K562 (cell line): ENCODE measurements at regions not wholly inside any gene's neighbourhood (a gene's known extent, or its start where the extent isn't known, plus 50 kb on each side); places are given as distances from the start of the nearest gene placed in this dataset.

Experiments
- ATAC-seq: fragments of 200-7000 bp; cut with Tn5 transposase; 3 replicates; pipeline ENCODE4 v1.9.1; 2020; ENCODE audit warnings: moderate library complexity
- BruUV-seq: library from RNA; stranded (reverse); fragments of 400-500 nt; replicated peaks from 2 replicates; lab custom pipeline; 2021; lab: Mats Ljungman, UMichigan
- CTCF ChIA-PET: fragments of 300-600 bp; formaldehyde crosslinking; extraction: SDS; loops from one replicate; lab custom pipeline; 2021; ENCODE audit warnings: low intra/inter-chr PET ratio; lab: Yijun Ruan, JAX
- POLR2A ChIA-PET: fragments of 300-600, 350-650 bp; sonication (Branson Sonifier 250); formaldehyde crosslinking; extraction: SDS; loops from one replicate; lab custom pipeline; 2021; ENCODE audit warnings: antibody characterized with exemption, inconsistent platforms; lab: Yijun Ruan, JAX
- DNase-seq, 4 experiments: peaks; one replicate each; pipeline versions ENCODE4 v3.0.0 to v3.0.0-alpha.2; 2011 to 2018; ENCODE audit warnings: low spot score in 3 of 4, mixed read lengths in 3 of 4; ENCODE audit errors: extremely low read depth in 1 of 4
- FAIRE-seq: peaks from 2 replicates; lab custom pipeline; 2011; peaks lifted over from hg19 to GRCh38; lab: Jason Lieb, UNC
- H2AFZ ChIP-seq: 2 replicates; pipeline ENCODE4 v1.6.0; 2011; ENCODE audit warnings: low read depth, low read length, control low read depth, inconsistent platforms
- H3K27ac ChIP-seq: fragments of 200-600 bp; 3 replicates; pipeline ENCODE4 v1.8.0; 2011; ENCODE audit warnings: low read depth, mild to moderate bottlenecking, control low read depth, inconsistent platforms, low read length, moderate library complexity, mixed read lengths; ENCODE audit errors: extremely low read depth
- H3K27me3 ChIP-seq, 2 experiments: fragments of 300-600 bp in 1 of 2; 2 replicates in 1 of 2; 3 replicates in 1 of 2; pipeline versions ENCODE4 v1.6.0 to v1.8.0; 2011; ENCODE audit warnings: inconsistent platforms in 2 of 2, low read length in 2 of 2, mild to moderate bottlenecking in 1 of 2, mixed read lengths in 1 of 2, moderate library complexity in 1 of 2; ENCODE audit not compliant: control insufficient read depth in 2 of 2, insufficient read depth in 2 of 2
- H3K36me3 ChIP-seq: fragments of 300-600 bp; 3 replicates; pipeline ENCODE4 v1.8.0; 2011; ENCODE audit warnings: mild to moderate bottlenecking, low read length, inconsistent platforms; ENCODE audit not compliant: control insufficient read depth, insufficient read depth
- H3K4me1 ChIP-seq, 2 experiments: fragments of 200-600 bp in 1 of 2; replicated peaks in 1 of 2; 2 replicates in 1 of 2; 3 replicates in 1 of 2; pipeline versions ENCODE4 v1.5.1 to v1.8.0; 2011; ENCODE audit warnings: inconsistent platforms in 2 of 2, low read length in 2 of 2, mild to moderate bottlenecking in 1 of 2, mixed read lengths in 1 of 2, moderate library complexity in 1 of 2; ENCODE audit not compliant: control insufficient read depth in 2 of 2, insufficient read depth in 2 of 2
- H3K4me2 ChIP-seq: 2 replicates; pipeline ENCODE4 v1.6.1; 2011; ENCODE audit warnings: low read length, control low read depth, inconsistent platforms, mixed read lengths; ENCODE audit not compliant: insufficient read depth
- H3K4me3 ChIP-seq: fragments of 200-600 bp; sonication (generic), shearing (Covaris generic); 2 replicates; pipeline ENCODE4 v1.5.1; 2016; ENCODE audit warnings: control low read depth, inconsistent platforms
- H3K79me2 ChIP-seq: fragments of 200-600 bp; 3 replicates; pipeline ENCODE4 v1.8.0; 2011; ENCODE audit warnings: low read length, inconsistent platforms; ENCODE audit not compliant: control insufficient read depth, insufficient read depth
- H3K9ac ChIP-seq, 2 experiments: 2 replicates each; pipeline versions ENCODE4 v1.6.0 to v1.6.1; 2011; ENCODE audit warnings: low read depth in 2 of 2, low read length in 2 of 2, control low read depth in 1 of 2, inconsistent platforms in 1 of 2, mild to moderate bottlenecking in 1 of 2, mixed read lengths in 1 of 2; ENCODE audit not compliant: insufficient read depth in 1 of 2
- H3K9me1 ChIP-seq: one replicate; pipeline ENCODE4 v1.6.0; 2011; ENCODE audit warnings: inconsistent platforms, mild to moderate bottlenecking, low read length, moderate library complexity; ENCODE audit not compliant: control insufficient read depth, insufficient read depth
- H3K9me3 ChIP-seq: replicated peaks from 2 replicates; pipeline ENCODE4 v1.5.1; 2011; ENCODE audit warnings: low read depth, low read length, inconsistent platforms; ENCODE audit not compliant: control insufficient read depth, insufficient read depth
- H4K20me1 ChIP-seq: replicated peaks from 2 replicates; pipeline ENCODE4 v1.6.1; 2011; ENCODE audit warnings: low read length, inconsistent platforms, mixed read lengths; ENCODE audit not compliant: control insufficient read depth, insufficient read depth
- CBX8 ChIP-seq: fragments of 200-600 bp; sonication (generic); IDR thresholded peaks from 2 replicates; pipeline ENCODE4 v1.6.1; 2012; ENCODE audit warnings: borderline replicate concordance, mixed run types, low read depth, mild to moderate bottlenecking, moderate library complexity, mixed read lengths, low read length, control low read depth, inconsistent platforms; ENCODE audit not compliant: poor library complexity, severe bottlenecking; ENCODE audit errors: extremely low read depth
- CHD2 ChIP-seq: IDR thresholded peaks from 2 replicates; pipeline ENCODE4 v1.6.1; 2011; ENCODE audit warnings: low read depth, low read length
- CREB1 ChIP-seq, 2 experiments: sonication (generic) in 1 of 2; formaldehyde crosslinking in 1 of 2; IDR thresholded peaks; 2 replicates each; pipeline versions ENCODE4 v1.6.1 to v1.8.0; 2012 to 2022; ENCODE audit warnings: inconsistent platforms in 1 of 2, mild to moderate bottlenecking in 1 of 2, missing genetic modification reagents in 1 of 2, moderate library complexity in 1 of 2
- FOSL1 ChIP-seq: fragments of 200-800 bp; sonication (Bioruptor generic); conservative IDR thresholded peaks from 2 replicates; pipeline ENCODE4 v1.6.1; 2016; ENCODE audit warnings: missing genetic modification characterization, missing compliant biosample characterization
- FOXA1 ChIP-seq: fragments of 450-650 bp; IDR thresholded peaks from 2 replicates; pipeline ENCODE4 v1.6.1; 2016; ENCODE audit warnings: mild to moderate bottlenecking, borderline replicate concordance
- GTF2B ChIP-seq: IDR thresholded peaks from 2 replicates; pipeline ENCODE4 v1.6.1; 2011; ENCODE audit not compliant: insufficient read length; ENCODE audit errors: extremely low read depth
- KDM4B ChIP-seq, 2 experiments: fragments of 450-650 bp in 1 of 2; sonication (generic) in 1 of 2; IDR thresholded peaks; 2 replicates each; pipeline ENCODE4 v1.6.1; 2016 to 2017; ENCODE audit warnings: borderline replicate concordance in 2 of 2, antibody characterized with exemption in 1 of 2, low read depth in 1 of 2, mild to moderate bottlenecking in 1 of 2
- MED1 ChIP-seq: sonication (generic); formaldehyde crosslinking; IDR thresholded peaks from 2 replicates; pipeline ENCODE4 v1.8.1; 2023; ENCODE audit warnings: missing genetic modification reagents, borderline replicate concordance
- NFATC3 ChIP-seq: fragments of 450-650 bp; IDR thresholded peaks from 2 replicates; pipeline ENCODE4 v1.6.1; 2017; ENCODE audit warnings: mild to moderate bottlenecking
- NFE2L1 ChIP-seq: fragments of 450-650 bp; IDR thresholded peaks from 2 replicates; pipeline ENCODE4 v1.6.1; 2016; ENCODE audit warnings: missing genetic modification characterization, low read depth, mild to moderate bottlenecking, missing compliant biosample characterization, moderate library complexity, borderline replicate concordance
- NR2C1 ChIP-seq, 2 experiments: fragments of 450-650 bp; IDR thresholded peaks; 2 replicates each; pipeline ENCODE4 v1.6.1; 2017; ENCODE audit warnings: mild to moderate bottlenecking in 2 of 2, antibody characterized with exemption in 1 of 2, inconsistent platforms in 1 of 2, missing compliant biosample characterization in 1 of 2, missing genetic modification characterization in 1 of 2
- NR2C2 ChIP-seq, 2 experiments: fragments of 200-800 bp in 1 of 2; sonication (Bioruptor generic) in 1 of 2; sonication (generic) in 1 of 2; formaldehyde crosslinking in 1 of 2; IDR thresholded peaks; 2 replicates each; pipeline versions ENCODE4 v1.6.1 to v1.8.0; 2016 to 2022; ENCODE audit warnings: mild to moderate bottlenecking in 1 of 2, missing compliant biosample characterization in 1 of 2, missing genetic modification characterization in 1 of 2, missing genetic modification reagents in 1 of 2
- ZNF398 ChIP-seq: fragments of 250-450 bp; sonication (Bioruptor Pico); IDR thresholded peaks from 2 replicates; pipeline ENCODE4 v1.8.0; 2021; ENCODE audit warnings: moderate library complexity, mild to moderate bottlenecking, inconsistent platforms
- ZNF431 ChIP-seq: sonication (generic); formaldehyde crosslinking; IDR thresholded peaks from 2 replicates; pipeline ENCODE4 v1.8.0; 2022; ENCODE audit warnings: mild to moderate bottlenecking, missing genetic modification reagents
- WGBS: fragments of 100-300 bp; shearing (Covaris generic); methylation state at CpG from one replicate; pipeline ENCODE4 v1.1.6; 2016; ENCODE audit warnings: low coverage, mixed read lengths; ENCODE audit not compliant: insufficient coverage; ENCODE audit errors: missing lambda C conversion rate; 5-methylcytosine and 5-hydroxymethylcytosine counted together
- in situ Hi-C: fragments of 300-500 bp; cut with MboI; formaldehyde crosslinking; loops from 4 replicates; pipeline ENCODE4 v1.15.0; 2018; ENCODE audit warnings: inconsistent platforms, mixed read lengths
- intact Hi-C: fragments of 100-400 bp; cut with micrococcal nuclease; formaldehyde crosslinking; loops from 2 replicates; pipeline ENCODE4 v1.14.2; 2022

DNA sequence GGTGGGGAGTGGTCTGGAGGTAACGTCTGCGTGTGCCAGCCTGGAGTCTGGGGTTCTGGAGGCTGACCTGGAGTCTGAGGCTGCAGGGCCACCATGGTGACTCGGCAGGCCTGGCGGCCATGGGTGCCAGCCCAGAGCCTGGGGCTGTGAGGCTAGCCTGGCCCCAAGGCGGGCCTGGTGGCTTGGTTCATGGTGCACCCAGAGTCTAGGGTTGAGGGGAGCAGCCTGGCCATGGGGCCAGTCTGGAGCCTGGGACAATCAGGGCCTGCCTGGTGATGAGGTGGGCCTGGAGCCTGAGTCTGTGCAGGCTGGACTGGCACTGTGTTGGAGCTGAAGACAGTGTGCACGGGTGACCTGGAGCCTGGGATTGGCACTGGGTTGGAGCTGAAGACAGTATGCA is 64.9 kb downstream of the CXorf49B start:
- no peaks in the 10 kb centered on the region for H3K9me1 ChIP-seq
- H3K27me3 ChIP-seq: peaks cover 0 to 17% of the 10 kb centered on the region in 2 experiments; a peak in 2 of 5 replicates
- ATAC-seq (no peak), DNase-seq (no peak), FAIRE-seq (no peak)
- H3K4me1 ChIP-seq: no peaks in the 10 kb centered on the region
- no peak overlapping the region for H3K4me2 ChIP-seq
- no peak overlapping the region for H3K9ac ChIP-seq
- 0% methylated on average over 3 of the region's 6 CpGs for WGBS
- ChIA-PET CTCF (no interaction called here), POLR2A (no interaction called here)
- intact Hi-C loops (no loop called here), in situ Hi-C loops (no loop called here)
- H3K9me3 ChIP-seq: no peaks in the 10 kb centered on the region
- H2AFZ ChIP-seq: no peak overlapping the region
- H3K79me2 ChIP-seq: no peaks in the 10 kb centered on the region
- BruUV-seq: no TSS peak
- no peaks in the 10 kb centered on the region for H3K36me3 ChIP-seq
- no peaks in the 10 kb centered on the region for H4K20me1 ChIP-seq
- no peak overlapping the region for H3K4me3 ChIP-seq
- H3K27ac ChIP-seq: no peak overlapping the region
- no peak for TF ChIP-seq CBX8
- TF ChIP-seq NR2C2 (CRISPR knock-in tag; IDR thresholded peaks at IDR 0.05): no peak
- no peak for TF ChIP-seq NR2C2 (tag; IDR thresholded peaks at IDR 0.05)
- TF ChIP-seq NR2C1 (IDR thresholded peaks at IDR 0.05): no peak
- TF ChIP-seq NR2C1 (tag; IDR thresholded peaks at IDR 0.05): no peak
- no peak for TF ChIP-seq GTF2B
- TF ChIP-seq FOXA1: no peak
- no peak for TF ChIP-seq NFATC3
- no peak for TF ChIP-seq ZNF398 (CRISPR knock-in tag)
- no peak for TF ChIP-seq ZNF431 (CRISPR knock-in tag)
- no peak for TF ChIP-seq CREB1 (IDR thresholded peaks at IDR 0.05)
- TF ChIP-seq CREB1 (CRISPR knock-in tag; IDR thresholded peaks at IDR 0.05): no peak
- TF ChIP-seq FOSL1 (tag): no peak
- TF ChIP-seq MED1 (CRISPR knock-in tag): no peak
- TF ChIP-seq KDM4B (IDR thresholded peaks at IDR 0.05; ENCODE audit: borderline replicate concordance in 2 of 2, low read depth in 1 of 2): no peak
- no peak for TF ChIP-seq CHD2
- no peak for TF ChIP-seq NFE2L1 (tag)
